Neural cell (in vitro differentiated cells): ENCODE measurements at regions not wholly inside any gene's neighbourhood (a gene's known extent, or its start where the extent isn't known, plus 50 kb on each side); places are given as distances from the start of the nearest gene placed in this dataset.

Experiments used
- MXI1 ChIP-seq: fragments of 450-650 bp; conservative IDR thresholded peaks from 2 replicates; pipeline ENCODE4 v1.6.1; 2014; ENCODE audit warnings: antibody characterized with exemption, mild to moderate bottlenecking; ENCODE audit not compliant: poor library complexity, severe bottlenecking
- RAD21 ChIP-seq: fragments of 450-650 bp; conservative IDR thresholded peaks from 2 replicates; pipeline ENCODE4 v1.6.1; 2014; ENCODE audit warnings: antibody characterized with exemption, mild to moderate bottlenecking, moderate library complexity

- no peak for TF ChIP-seq MXI1
- TF ChIP-seq RAD21, result no peak
Observed at GRCh38 chr9:108205276-108205675, 650.5 kb downstream of the ACTL7B start.
